IgD-negative memory B cell (primary cell): ENCODE measurements at regions not wholly inside any gene's neighbourhood (a gene's known extent, or its start where the extent isn't known, plus 50 kb on each side); places are given as distances from the start of the nearest gene placed in this dataset.
"Not testable (repeated sequence)": the region's sequence is repeated elsewhere in the genome, so short reads cannot be mapped to it uniquely, and the experiment has no call there.

Experiments
- H3K27ac Mint-ChIP-seq, 3 donors: one replicate each; pipeline ENCODE4 v1.8.0; 2020 to 2022; ENCODE audit warnings: mild to moderate bottlenecking in 3 of 3, mixed read lengths in 3 of 3, moderate library complexity in 1 of 3
- H3K27me3 Mint-ChIP-seq: one replicate; pipeline ENCODE4 v1.8.0; 2021; ENCODE audit warnings: mixed read lengths
- H3K36me3 Mint-ChIP-seq: one replicate; pipeline ENCODE4 v1.8.0; 2020; ENCODE audit warnings: mild to moderate bottlenecking, mixed read lengths
- H3K4me1 Mint-ChIP-seq, 3 donors: one replicate each; pipeline ENCODE4 v1.8.0; 2020 to 2022; ENCODE audit warnings: mixed read lengths in 3 of 3, mild to moderate bottlenecking in 1 of 3
- H3K4me3 Mint-ChIP-seq, 4 donors: one replicate each; pipeline ENCODE4 v1.8.0; 2020 to 2022; ENCODE audit warnings: mild to moderate bottlenecking in 4 of 4, mixed read lengths in 4 of 4, moderate library complexity in 3 of 4
- H3K9me3 Mint-ChIP-seq, 3 donors: one replicate each; pipeline ENCODE4 v1.8.0; 2020 to 2021; ENCODE audit warnings: mixed read lengths in 3 of 3, mild to moderate bottlenecking in 1 of 3

- not testable (repeated sequence) for H3K27ac Mint-ChIP-seq, H3K4me3 Mint-ChIP-seq, H3K27me3 Mint-ChIP-seq, H3K36me3 Mint-ChIP-seq, H3K4me1 Mint-ChIP-seq, H3K9me3 Mint-ChIP-seq
Measured at GRCh38 chr12:131247875-131248274, 294.2 kb downstream of the ADGRD1 start.

GRCh38 chr12:131249246-131250027 lies 295.7 kb downstream of the ADGRD1 start:
- no peaks in the 10 kb centered on the region for H3K36me3 Mint-ChIP-seq
- no peaks in the 10 kb centered on the region for H3K4me1 Mint-ChIP-seq
- no peak overlapping the region for H3K27ac Mint-ChIP-seq
- H3K4me3 Mint-ChIP-seq, result no peak overlapping the region
- H3K9me3 Mint-ChIP-seq, result peaks cover 0 to 4% (median 0%) of the 10 kb centered on the region in 3 donors
- peaks cover 7% of the 10 kb centered on the region for H3K27me3 Mint-ChIP-seq

GRCh38 chr12:131250028-131250950 lies 296.6 kb downstream of the ADGRD1 start:
- no peaks in the 10 kb centered on the region for H3K4me1 Mint-ChIP-seq
- no peak overlapping the region for H3K4me3 Mint-ChIP-seq
- H3K9me3 Mint-ChIP-seq, result peaks cover 0 to 4% (median 0%) of the 10 kb centered on the region in 3 donors
- H3K27me3 Mint-ChIP-seq, result peaks cover 7% of the 10 kb centered on the region
- no peaks in the 10 kb centered on the region for H3K36me3 Mint-ChIP-seq
- H3K27ac Mint-ChIP-seq, result no peak overlapping the region

DNA sequence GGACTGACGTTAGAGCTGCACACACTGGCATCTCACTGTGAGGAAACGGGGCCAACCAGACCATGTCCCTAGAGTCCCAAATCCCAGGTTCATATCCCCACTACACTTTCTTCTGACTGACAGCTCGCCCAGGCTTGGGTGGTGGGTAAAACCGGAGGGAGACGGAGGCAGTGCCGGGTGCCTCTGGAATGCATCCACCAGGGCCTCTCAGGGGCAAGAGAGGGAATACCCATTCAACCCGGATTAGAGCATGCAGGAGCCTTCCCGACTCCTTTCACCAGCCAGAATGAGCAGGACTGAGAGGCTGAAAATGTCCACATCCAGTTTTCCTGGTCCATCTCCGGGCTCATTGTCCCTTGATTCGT lies 297.2 kb downstream of the ADGRD1 start:
- H3K9me3 Mint-ChIP-seq, result peaks cover 0 to 4% (median 0%) of the 10 kb centered on the region in 3 donors
- no peak overlapping the region for H3K27ac Mint-ChIP-seq
- peaks cover 5% of the 10 kb centered on the region for H3K27me3 Mint-ChIP-seq
- no peaks in the 10 kb centered on the region for H3K36me3 Mint-ChIP-seq
- no peak overlapping the region for H3K4me3 Mint-ChIP-seq
- no peaks in the 10 kb centered on the region for H3K4me1 Mint-ChIP-seq

DNA sequence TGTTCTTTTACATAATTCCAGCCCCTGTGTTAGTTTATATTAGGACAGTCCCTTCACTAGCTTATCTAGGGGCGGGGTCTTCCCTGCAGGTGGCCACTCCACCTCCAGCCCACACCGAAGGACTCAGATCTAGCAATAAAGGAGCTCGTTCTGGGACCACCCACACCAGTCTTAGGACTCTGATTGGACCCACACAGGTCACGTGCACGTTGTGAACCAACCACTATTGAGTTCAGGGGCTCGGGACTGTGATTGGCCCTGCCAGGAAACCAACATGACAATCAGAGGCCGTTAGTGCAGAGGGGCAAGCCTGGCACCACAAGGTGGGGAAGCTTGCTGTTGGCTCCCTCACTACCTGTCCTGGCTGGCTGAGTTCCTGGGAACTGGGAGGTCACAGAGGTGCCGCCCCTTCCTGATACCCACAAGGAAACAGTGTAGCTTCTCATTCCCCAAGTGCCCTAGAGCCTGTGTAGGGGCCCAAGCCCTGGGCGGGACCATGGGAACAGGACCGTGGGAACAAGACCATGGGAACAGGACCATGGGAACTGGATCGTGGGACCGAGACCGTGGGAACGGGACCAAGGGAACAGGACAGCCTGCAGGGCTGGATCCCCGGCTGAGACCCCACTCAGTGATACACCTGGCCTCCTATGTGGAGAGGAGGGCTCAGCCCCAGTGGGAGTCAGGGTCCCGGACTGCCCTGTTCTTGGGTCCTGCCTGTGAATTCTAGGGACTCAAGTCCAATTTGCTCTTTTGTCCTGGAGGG lies 297.8 kb downstream of the ADGRD1 start:
- peaks cover 0 to 4% (median 0%) of the 10 kb centered on the region in 3 donors for H3K9me3 Mint-ChIP-seq
- peak overlapping the region in 1 of 3 donors; percentile 67 for H3K27ac Mint-ChIP-seq
- H3K4me1 Mint-ChIP-seq, result no peaks in the 10 kb centered on the region
- no peaks in the 10 kb centered on the region for H3K36me3 Mint-ChIP-seq
- no peak overlapping the region for H3K4me3 Mint-ChIP-seq
- peaks cover 6% of the 10 kb centered on the region for H3K27me3 Mint-ChIP-seq

- peaks cover 0 to 4% (median 0%) of the 10 kb centered on the region in 3 donors for H3K9me3 Mint-ChIP-seq
- H3K27me3 Mint-ChIP-seq, result peaks cover 9% of the 10 kb centered on the region
- H3K27ac Mint-ChIP-seq, result no peak overlapping the region
- no peak overlapping the region for H3K4me3 Mint-ChIP-seq
- H3K4me1 Mint-ChIP-seq, result no peaks in the 10 kb centered on the region
- H3K36me3 Mint-ChIP-seq, result no peaks in the 10 kb centered on the region
Measured at GRCh38 chr12:131253376-131254026, 299.8 kb downstream of the ADGRD1 start.

- Mint-ChIP-seq H3K4me1 (no peaks in the 10 kb centered on the region), H3K27me3 (peaks cover 9% of the 10 kb centered on the region), H3K36me3 (no peaks in the 10 kb centered on the region), H3K9me3 (peaks cover 0 to 4% (median 0%) of the 10 kb centered on the region in 3 donors), H3K27ac (no peak overlapping the region), H3K4me3 (no peak overlapping the region)
Measured at GRCh38 chr12:131254374-131254773, 300.7 kb downstream of the ADGRD1 start.

- Mint-ChIP-seq H3K4me1 (no peaks in the 10 kb centered on the region), H3K27me3 (peaks cover 7% of the 10 kb centered on the region), H3K4me3 (no peak overlapping the region), H3K27ac (no peak overlapping the region), H3K9me3 (peaks cover 0 to 2% (median 0%) of the 10 kb centered on the region in 3 donors), H3K36me3 (no peaks in the 10 kb centered on the region)
Measured at GRCh38 chr12:131258398-131258797, 304.7 kb downstream of the ADGRD1 start.

GRCh38 chr12:131260251-131260905 lies 306.7 kb downstream of the ADGRD1 start:
- Mint-ChIP-seq H3K27me3 (peaks cover 7% of the 10 kb centered on the region), H3K36me3 (no peaks in the 10 kb centered on the region), H3K4me3 (no peak overlapping the region), H3K4me1 (no peaks in the 10 kb centered on the region), H3K27ac (no peak overlapping the region), H3K9me3 (peaks cover 0 to 2% (median 0%) of the 10 kb centered on the region in 3 donors)

GRCh38 chr12:131260954-131261353 lies 307.2 kb downstream of the ADGRD1 start:
- H3K4me1 Mint-ChIP-seq, result no peaks in the 10 kb centered on the region
- H3K4me3 Mint-ChIP-seq, result no peak overlapping the region
- peaks cover 0 to 2% (median 0%) of the 10 kb centered on the region in 3 donors for H3K9me3 Mint-ChIP-seq
- no peaks in the 10 kb centered on the region for H3K36me3 Mint-ChIP-seq
- no peak overlapping the region for H3K27ac Mint-ChIP-seq
- peaks cover 7% of the 10 kb centered on the region for H3K27me3 Mint-ChIP-seq

- H3K4me1 Mint-ChIP-seq, result no peaks in the 10 kb centered on the region
Measured at GRCh38 chr12:131261906-131262305, 308.2 kb downstream of the ADGRD1 start.

DNA sequence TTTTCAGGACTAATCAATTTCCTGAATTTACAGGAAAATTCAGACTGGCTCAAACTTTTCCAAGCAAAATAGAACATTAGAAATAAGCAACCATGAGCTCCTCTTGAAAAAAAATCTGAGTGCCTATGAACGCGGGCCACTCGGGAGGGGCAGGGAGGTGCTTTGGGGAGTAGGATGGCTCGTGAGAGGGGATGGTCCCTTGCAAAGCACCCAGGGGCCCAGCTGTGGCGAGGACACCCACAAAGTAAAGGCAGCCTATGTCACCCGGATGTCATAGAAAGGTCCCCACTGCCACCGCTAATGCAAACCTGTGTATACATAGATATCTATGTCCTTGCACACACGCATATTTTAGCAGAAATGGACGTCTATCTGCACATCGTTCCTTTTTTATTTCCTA lies 309.9 kb downstream of the ADGRD1 start:
- no peak overlapping the region for H3K27ac Mint-ChIP-seq
- H3K9me3 Mint-ChIP-seq, result peaks cover 0 to 2% (median 0%) of the 10 kb centered on the region in 3 donors
- H3K36me3 Mint-ChIP-seq, result no peaks in the 10 kb centered on the region
- no peaks in the 10 kb centered on the region for H3K27me3 Mint-ChIP-seq
- no peaks in the 10 kb centered on the region for H3K4me1 Mint-ChIP-seq
- no peak overlapping the region for H3K4me3 Mint-ChIP-seq

More at GRCh38 chr12:131261906-131262305, 308.2 kb downstream of the ADGRD1 start:
- Mint-ChIP-seq H3K4me3 (peak overlapping the region in 1 of 4 donors; percentile 43), H3K9me3 (peaks cover 0 to 2% (median 0%) of the 10 kb centered on the region in 3 donors), H3K36me3 (no peaks in the 10 kb centered on the region), H3K27ac (no peak overlapping the region), H3K27me3 (peaks cover 5% of the 10 kb centered on the region)

GRCh38 chr12:131264635-131265034 lies 310.9 kb downstream of the ADGRD1 start:
- H3K4me3 Mint-ChIP-seq, result no peak overlapping the region
- peak overlapping the region in 1 of 3 donors; percentile 50 for H3K27ac Mint-ChIP-seq
- no peaks in the 10 kb centered on the region for H3K36me3 Mint-ChIP-seq
- H3K4me1 Mint-ChIP-seq, result no peaks in the 10 kb centered on the region
- no peaks in the 10 kb centered on the region for H3K27me3 Mint-ChIP-seq
- H3K9me3 Mint-ChIP-seq, result peaks cover 0 to 2% (median 0%) of the 10 kb centered on the region in 3 donors
